ENCODE measurements at regions not wholly inside any gene's neighbourhood (a gene's known extent, or its start where the extent isn't known, plus 50 kb on each side); places are given as distances from the start of the nearest gene placed in this dataset.

- no peak for TF ChIP-seq CTCF (IDR thresholded peaks at IDR 0.05)
- no peak for TF ChIP-seq POLR2A (IDR thresholded peaks at IDR 0.05)
These were observed 327.1 kb upstream of the RPS6KA3 start for GRCh38 chrX:20593836-20594235.

All from sigmoid colon (tissue), 3 donors.